IPS-18a (cell line): ENCODE measurements at regions not wholly inside any gene's neighbourhood (a gene's known extent, or its start where the extent isn't known, plus 50 kb on each side); places are given as distances from the start of the nearest gene placed in this dataset.

Source experiments
- H3K27ac ChIP-seq: one replicate; pipeline ENCODE4 v1.5.1; 2013; ENCODE audit warnings: low read length
- H3K27me3 ChIP-seq: one replicate; pipeline ENCODE4 v1.6.1; 2013; ENCODE audit warnings: mild to moderate bottlenecking, low read length; ENCODE audit not compliant: control insufficient read depth, insufficient read depth
- H3K36me3 ChIP-seq: one replicate; pipeline ENCODE4 v1.6.1; 2013; ENCODE audit warnings: low read depth, low read length; ENCODE audit not compliant: control insufficient read depth
- H3K4me1 ChIP-seq: one replicate; pipeline ENCODE4 v1.6.1; 2013; ENCODE audit warnings: low read depth, low read length; ENCODE audit not compliant: control insufficient read depth
- H3K4me3 ChIP-seq: one replicate; pipeline ENCODE4 v1.5.1; 2013; ENCODE audit warnings: low read length
- H3K9ac ChIP-seq: one replicate; pipeline ENCODE4 v1.6.1; 2013; ENCODE audit warnings: mild to moderate bottlenecking, low read length, moderate library complexity
- H3K9me3 ChIP-seq: one replicate; pipeline ENCODE4 v1.6.1; 2013; ENCODE audit warnings: low read depth, low read length; ENCODE audit not compliant: control insufficient read depth

- H3K4me3 ChIP-seq = no peak overlapping the region
- no peaks in the 10 kb centered on the region for H3K9me3 ChIP-seq
- H3K27me3 ChIP-seq = no peaks in the 10 kb centered on the region
- H3K4me1 ChIP-seq = no peaks in the 10 kb centered on the region
- H3K36me3 ChIP-seq = no peaks in the 10 kb centered on the region
- H3K27ac ChIP-seq = no peak overlapping the region
- no peak overlapping the region for H3K9ac ChIP-seq
Observed at GRCh38 chr17:69943058-69943457, 132.0 kb upstream of the KCNJ16 start.

- no peak overlapping the region for H3K9ac ChIP-seq
- no peaks in the 10 kb centered on the region for H3K27me3 ChIP-seq
- no peaks in the 10 kb centered on the region for H3K36me3 ChIP-seq
- no peak overlapping the region for H3K27ac ChIP-seq
- H3K4me1 ChIP-seq = no peaks in the 10 kb centered on the region
- no peaks in the 10 kb centered on the region for H3K9me3 ChIP-seq
- H3K4me3 ChIP-seq = no peak overlapping the region
Observed at GRCh38 chr17:69944406-69944805, 130.6 kb upstream of the KCNJ16 start.

- no peaks in the 10 kb centered on the region for H3K4me1 ChIP-seq
- no peaks in the 10 kb centered on the region for H3K9me3 ChIP-seq
- H3K27me3 ChIP-seq = no peaks in the 10 kb centered on the region
- no peaks in the 10 kb centered on the region for H3K36me3 ChIP-seq
- H3K9ac ChIP-seq = no peak overlapping the region
- H3K4me3 ChIP-seq = no peak overlapping the region
- H3K27ac ChIP-seq = no peak overlapping the region
Observed at GRCh38 chr17:69945698-69946185, 129.3 kb upstream of the KCNJ16 start.

GRCh38 chr17:69947027-69947759 lies 127.8 kb upstream of the KCNJ16 start:
- H3K9me3 ChIP-seq = no peaks in the 10 kb centered on the region
- H3K27ac ChIP-seq = no peak overlapping the region
- H3K36me3 ChIP-seq = no peaks in the 10 kb centered on the region
- no peak overlapping the region for H3K4me3 ChIP-seq
- no peaks in the 10 kb centered on the region for H3K27me3 ChIP-seq
- no peak overlapping the region for H3K9ac ChIP-seq
- H3K4me1 ChIP-seq = no peaks in the 10 kb centered on the region

- Histone ChIP-seq H3K9ac (no peak overlapping the region), H3K4me1 (no peaks in the 10 kb centered on the region), H3K27me3 (no peaks in the 10 kb centered on the region), H3K9me3 (no peaks in the 10 kb centered on the region), H3K36me3 (no peaks in the 10 kb centered on the region), H3K27ac (no peak overlapping the region), H3K4me3 (no peak overlapping the region)
Observed at GRCh38 chr17:69948406-69948805, 126.6 kb upstream of the KCNJ16 start.

GRCh38 chr17:69949496-69949895 lies 125.5 kb upstream of the KCNJ16 start:
- Histone ChIP-seq H3K9ac (no peak overlapping the region), H3K36me3 (no peaks in the 10 kb centered on the region), H3K9me3 (no peaks in the 10 kb centered on the region), H3K4me1 (no peaks in the 10 kb centered on the region), H3K27me3 (no peaks in the 10 kb centered on the region), H3K4me3 (no peak overlapping the region), H3K27ac (no peak overlapping the region)

GRCh38 chr17:69949973-69950695 lies 124.9 kb upstream of the KCNJ16 start:
- Histone ChIP-seq H3K36me3 (no peaks in the 10 kb centered on the region), H3K9ac (no peak overlapping the region), H3K27me3 (no peaks in the 10 kb centered on the region), H3K27ac (no peak overlapping the region), H3K9me3 (no peaks in the 10 kb centered on the region), H3K4me1 (no peaks in the 10 kb centered on the region), H3K4me3 (no peak overlapping the region)

GRCh38 chr17:69950701-69951418 lies 124.2 kb upstream of the KCNJ16 start:
- H3K9ac ChIP-seq = no peak overlapping the region
- no peaks in the 10 kb centered on the region for H3K9me3 ChIP-seq
- H3K4me1 ChIP-seq = no peaks in the 10 kb centered on the region

GRCh38 chr17:69954241-69954925 lies 120.6 kb upstream of the KCNJ16 start:
- no peak overlapping the region for H3K4me3 ChIP-seq
- H3K27me3 ChIP-seq = no peaks in the 10 kb centered on the region
- H3K9ac ChIP-seq = no peak overlapping the region
- no peak overlapping the region for H3K27ac ChIP-seq
- no peaks in the 10 kb centered on the region for H3K4me1 ChIP-seq
- H3K9me3 ChIP-seq = no peaks in the 10 kb centered on the region
- no peaks in the 10 kb centered on the region for H3K36me3 ChIP-seq

More at GRCh38 chr17:69950701-69951418, 124.2 kb upstream of the KCNJ16 start:
- no peaks in the 10 kb centered on the region for H3K36me3 ChIP-seq
- H3K27me3 ChIP-seq = no peaks in the 10 kb centered on the region
- no peak overlapping the region for H3K27ac ChIP-seq
- no peak overlapping the region for H3K4me3 ChIP-seq

GRCh38 chr17:69958063-69958462 lies 117.0 kb upstream of the KCNJ16 start:
- Histone ChIP-seq H3K9ac (no peak overlapping the region), H3K36me3 (no peaks in the 10 kb centered on the region), H3K27me3 (no peaks in the 10 kb centered on the region), H3K27ac (no peak overlapping the region), H3K4me3 (no peak overlapping the region), H3K9me3 (no peaks in the 10 kb centered on the region), H3K4me1 (peaks cover 12% of the 10 kb centered on the region)

- H3K27ac ChIP-seq = no peak overlapping the region
- no peaks in the 10 kb centered on the region for H3K27me3 ChIP-seq
- no peaks in the 10 kb centered on the region for H3K36me3 ChIP-seq
- H3K4me1 ChIP-seq = peaks cover 12% of the 10 kb centered on the region
- H3K9me3 ChIP-seq = no peaks in the 10 kb centered on the region
- no peak overlapping the region for H3K4me3 ChIP-seq
- no peak overlapping the region for H3K9ac ChIP-seq
Observed at GRCh38 chr17:69959283-69959682, 115.7 kb upstream of the KCNJ16 start.
